COR-L47 (cell line): ENCODE measurements at regions not wholly inside any gene's neighbourhood (a gene's known extent, or its start where the extent isn't known, plus 50 kb on each side); places are given as distances from the start of the nearest gene placed in this dataset.

Experiments used
- DNase-seq: peaks from one replicate; lab custom pipeline; 2025; lab: John Stamatoyannopoulos, UW

- no peak for DNase-seq
Measured at GRCh38 chr6:137269803-137270202, 50.6 kb upstream of the IFNGR1 start.

- DNase-seq: no peak
Measured at GRCh38 chr6:137269347-137269746, 50.2 kb upstream of the IFNGR1 start.
